DOHH2 (cell line): ENCODE measurements at regions not wholly inside any gene's neighbourhood (a gene's known extent, or its start where the extent isn't known, plus 50 kb on each side); places are given as distances from the start of the nearest gene placed in this dataset.

ENCODE experiments used
- CTCF ChIP-seq: fragments of 200-600 bp; sonication (generic); IDR thresholded peaks from one replicate; pipeline ENCODE4 v1.5.1; 2014; ENCODE audit warnings: antibody characterized with exemption, mild to moderate bottlenecking, low read depth, low read length; ENCODE audit not compliant: poor library complexity, severe bottlenecking
- EZH2phosphoT487 ChIP-seq: fragments of 200-600 bp; sonication (generic); IDR thresholded peaks from 2 replicates; pipeline ENCODE4 v1.6.1; 2017; ENCODE audit warnings: borderline replicate concordance, mild to moderate bottlenecking, antibody characterized with exemption, low read length, moderate library complexity, mixed read lengths

GRCh38 chr10:78335691-78336401, 302.2 kb downstream of the RPS24 start:
- TF ChIP-seq CTCF (no peak), EZH2phosphoT487 (no peak)
